HCT116 (cell line): ENCODE measurements at regions not wholly inside any gene's neighbourhood (a gene's known extent, or its start where the extent isn't known, plus 50 kb on each side); places are given as distances from the start of the nearest gene placed in this dataset.

Experiments
- ATAC-seq: fragments of 200-7000 bp; cut with Tn5 transposase; 2 replicates; pipeline ENCODE4 v1.9.1; 2020; ENCODE audit warnings: mild to moderate bottlenecking, moderate library complexity
- BruUV-seq: library from RNA; stranded (reverse); fragments of 400-500 nt; replicated peaks from 2 replicates; lab custom pipeline; 2021; lab: Mats Ljungman, UMichigan
- CTCF ChIA-PET: fragments of 300-600 bp; sonication (Branson Sonifier 250); formaldehyde crosslinking; loops from one replicate; lab custom pipeline; 2021; ENCODE audit warnings: antibody characterized with exemption; lab: Charles Lee
- POLR2A ChIA-PET: fragments of 300-600, 350-600 bp; sonication (Branson Sonifier 250); formaldehyde crosslinking; loops from one replicate; lab custom pipeline; 2021; ENCODE audit warnings: antibody characterized with exemption; lab: Charles Lee
- RAD21 ChIA-PET, 2 experiments: fragments of 300-600 bp; sonication (Branson Sonifier 250); formaldehyde crosslinking; loops; one replicate each; lab custom pipeline; 2023; ENCODE audit warnings: low total read pairs in 2 of 2; ENCODE audit not compliant: uncharacterized antibody in 2 of 2, unreplicated experiment in 2 of 2, low non-redundant PET in 1 of 2; lab: Charles Lee
- DNase-seq: peaks from one replicate; pipeline ENCODE4 v3.0.0-alpha.2; 2010; ENCODE audit warnings: low read depth, low spot score
- H2AFZ ChIP-seq: fragments of 200-600 bp; shearing (Covaris generic), sonication (generic); 2 replicates; pipeline ENCODE4 v1.6.1; 2017; ENCODE audit warnings: low read depth, mixed run types, mixed read lengths, antibody characterized with exemption, low read length; ENCODE audit not compliant: poor library complexity, severe bottlenecking
- H3K27ac ChIP-seq: 2 replicates; pipeline ENCODE4 v1.5.1; 2012; ENCODE audit warnings: low read depth, low read length
- H3K27me3 ChIP-seq: fragments of 200-600 bp; sonication (generic); 2 replicates; pipeline ENCODE4 v1.6.1; 2016; ENCODE audit warnings: mixed run types, low read length, mixed read lengths; ENCODE audit not compliant: insufficient read depth
- H3K36me3 ChIP-seq, 2 experiments: fragments of 200-500 bp in 1 of 2; fragments of 200-600 bp in 1 of 2; sonication (Bioruptor generic) in 1 of 2; sonication (generic) in 1 of 2; 2 replicates each; pipeline versions ENCODE4 v1.5.1 to v1.6.1; 2014 to 2016; ENCODE audit warnings: low read length in 2 of 2, inconsistent platforms in 1 of 2, mixed read lengths in 1 of 2, mixed run types in 1 of 2; ENCODE audit not compliant: insufficient read depth in 2 of 2, control insufficient read depth in 1 of 2
- H3K4me1 ChIP-seq, 2 experiments: fragments of 200-600 bp in 1 of 2; sonication (generic) in 1 of 2; 2 replicates each; pipeline versions ENCODE4 v1.5.1 to v1.6.1; 2012 to 2017; ENCODE audit warnings: low read length in 2 of 2, inconsistent platforms in 1 of 2, mild to moderate bottlenecking in 1 of 2, mixed read lengths in 1 of 2, mixed run types in 1 of 2, moderate library complexity in 1 of 2; ENCODE audit not compliant: insufficient read depth in 2 of 2, control insufficient read depth in 1 of 2
- H3K4me2 ChIP-seq: fragments of 200-600 bp; sonication (generic); 2 replicates; pipeline ENCODE4 v1.6.1; 2017; ENCODE audit warnings: mixed run types, low read length, mixed read lengths
- H3K4me3 ChIP-seq, 2 experiments: fragments of 200-600 bp in 1 of 2; sonication (generic) in 1 of 2; replicated peaks in 1 of 2; 2 replicates each; pipeline ENCODE4 v1.5.1; 2011 to 2016; ENCODE audit warnings: low read length in 2 of 2, control low read depth in 1 of 2, low read depth in 1 of 2, mild to moderate bottlenecking in 1 of 2, mixed read lengths in 1 of 2, mixed run types in 1 of 2
- H3K79me2 ChIP-seq: fragments of 200-600 bp; sonication (generic); 2 replicates; pipeline ENCODE4 v1.6.1; 2017; ENCODE audit warnings: mild to moderate bottlenecking, mixed run types, low read length, moderate library complexity, mixed read lengths; ENCODE audit not compliant: insufficient read depth
- H3K9ac ChIP-seq: fragments of 200-600 bp; sonication (generic); 2 replicates; pipeline ENCODE4 v1.6.1; 2016; ENCODE audit warnings: low read length, mixed read lengths
- H3K9me2 ChIP-seq: fragments of 200-600 bp; sonication (generic), shearing (Covaris generic); 2 replicates; pipeline ENCODE4 v1.6.1; 2017; ENCODE audit warnings: mixed run types, mild to moderate bottlenecking, moderate library complexity; ENCODE audit not compliant: insufficient read depth
- H3K9me3 ChIP-seq, 2 experiments: fragments of 200-500 bp in 1 of 2; fragments of 200-600 bp in 1 of 2; sonication (Bioruptor generic) in 1 of 2; sonication (generic) in 1 of 2; 2 replicates each; pipeline ENCODE4 v1.6.1; 2014 to 2017; ENCODE audit warnings: low read length in 2 of 2, mixed read lengths in 2 of 2, inconsistent platforms in 1 of 2, low read depth in 1 of 2, mild to moderate bottlenecking in 1 of 2, mixed run types in 1 of 2, moderate library complexity in 1 of 2; ENCODE audit not compliant: control insufficient read depth in 1 of 2, insufficient read depth in 1 of 2
- H4K20me1 ChIP-seq: fragments of 200-600 bp; sonication (generic), shearing (Covaris generic); 2 replicates; pipeline ENCODE4 v1.6.1; 2017; ENCODE audit warnings: mixed run types, mild to moderate bottlenecking, moderate library complexity; ENCODE audit not compliant: insufficient read depth
- CBX3 ChIP-seq: IDR thresholded peaks from 2 replicates; pipeline ENCODE4 v1.6.1; 2012; ENCODE audit warnings: low read depth
- EGR1 ChIP-seq: IDR thresholded peaks from 2 replicates; pipeline ENCODE4 v1.6.1; 2012; ENCODE audit warnings: low read depth
- EZH2 ChIP-seq: fragments of 200-600 bp; sonication (generic); IDR thresholded peaks from 2 replicates; pipeline ENCODE4 v1.6.1; 2017; ENCODE audit warnings: antibody characterized with exemption, mixed run types
- EZH2phosphoT487 ChIP-seq: fragments of 200-600 bp; IDR thresholded peaks from 2 replicates; pipeline ENCODE4 v1.6.1; 2018; ENCODE audit warnings: antibody characterized with exemption, borderline replicate concordance
- JUND ChIP-seq: IDR thresholded peaks from 2 replicates; pipeline ENCODE4 v1.6.1; 2012
- POLR2AphosphoS5 ChIP-seq: IDR thresholded peaks from 2 replicates; pipeline ENCODE4 v1.6.1; 2011; ENCODE audit warnings: mild to moderate bottlenecking, low read depth, low read length, moderate library complexity
- SP1 ChIP-seq: IDR thresholded peaks from 2 replicates; pipeline ENCODE4 v1.6.1; 2012; ENCODE audit warnings: low read depth
- SRF ChIP-seq: IDR thresholded peaks from 2 replicates; pipeline ENCODE4 v1.6.1; 2012; ENCODE audit warnings: low read depth
- YY1 ChIP-seq: IDR thresholded peaks from 2 replicates; pipeline ENCODE4 v1.6.1; 2011; ENCODE audit warnings: low read length, low read depth, moderate library complexity, mild to moderate bottlenecking; ENCODE audit not compliant: insufficient replicate concordance; ENCODE audit errors: extremely low read depth
- ZFX ChIP-seq: fragments of 450-650 bp; IDR thresholded peaks from 2 replicates; pipeline ENCODE4 v1.6.1; 2017
- ZNF274 ChIP-seq: fragments of 200-500 bp; sonication (Bioruptor generic); IDR thresholded peaks from 2 replicates; pipeline ENCODE4 v1.6.1; 2014; ENCODE audit warnings: mild to moderate bottlenecking, low read depth, low read length, inconsistent platforms
- intact Hi-C: fragments of 100-400 bp; cut with micrococcal nuclease; formaldehyde crosslinking; loops from 2 replicates; pipeline ENCODE4 v1.10.0; 2022
- TF ChIP-seq, protein P1 (sequence below): IDR thresholded peaks from 2 replicates; pipeline ENCODE4 v1.6.1; 2012
- TF ChIP-seq, protein P2 (sequence below), 3 experiments: fragments of 200-600 bp in 1 of 3; sonication (generic) in 1 of 3; IDR thresholded peaks in 2 of 3; conservative IDR thresholded peaks in 1 of 3; 2 replicates each; pipeline ENCODE4 v1.5.1; 2012 to 2017; ENCODE audit warnings: low read depth in 2 of 3, low read length in 2 of 3, antibody characterized with exemption in 1 of 3, borderline replicate concordance in 1 of 3, control low read depth in 1 of 3, mild to moderate bottlenecking in 1 of 3, mixed read lengths in 1 of 3, mixed run types in 1 of 3, moderate library complexity in 1 of 3; ENCODE audit not compliant: insufficient read depth in 1 of 3
- TF ChIP-seq, protein P3 (sequence below): IDR thresholded peaks from 2 replicates; pipeline ENCODE4 v1.6.1; 2012

DNA sequence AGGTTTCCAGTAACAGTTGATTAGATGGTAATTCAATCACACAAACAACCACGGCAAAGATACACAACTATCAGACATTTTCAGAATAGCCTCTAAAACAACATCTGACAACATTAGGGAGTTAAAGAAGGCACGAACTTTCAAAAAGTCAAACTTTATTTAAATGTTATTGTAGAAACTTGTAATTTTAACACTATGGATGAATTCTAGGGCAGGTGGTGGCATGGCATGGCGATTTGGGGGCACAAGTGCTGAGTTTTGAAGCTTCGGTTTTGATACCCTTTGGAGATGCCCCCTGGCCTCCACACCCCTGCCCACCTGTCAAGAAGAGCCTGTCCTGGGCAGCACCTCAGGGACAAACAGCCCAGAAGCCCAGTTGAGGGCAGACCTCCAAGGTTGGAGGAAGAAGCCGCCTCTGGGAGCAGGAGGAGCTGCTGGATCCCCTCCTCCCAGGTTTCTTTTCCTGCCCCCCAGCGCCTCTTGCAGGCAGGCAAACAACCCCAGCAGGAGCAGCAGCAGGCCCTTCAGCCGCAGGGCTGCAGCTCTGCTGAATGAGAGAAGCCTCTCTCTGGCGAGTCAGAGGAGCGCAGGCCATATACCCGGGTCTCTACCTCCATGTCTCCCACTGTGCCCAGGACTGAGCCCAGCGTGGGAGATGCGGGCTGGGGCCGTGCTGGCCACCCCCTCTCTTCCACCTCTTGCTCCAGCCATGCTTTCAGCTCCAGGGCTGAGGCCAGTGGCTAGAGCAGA lies 102.1 kb upstream of the IGLL5 start:
- DNase-seq (no peak), ATAC-seq (no peak)
- ChIA-PET RAD21 (no interaction called here), POLR2A (no interaction called here), CTCF (interaction anchor here (1.4 to 4.7 kb wide), 4 partner anchors 16 to 169 kb away, joined by 3 to 58 read pairs (median 25); no protein-coding TSS in a partner anchor)
- TF ChIP-seq, protein P1, sequence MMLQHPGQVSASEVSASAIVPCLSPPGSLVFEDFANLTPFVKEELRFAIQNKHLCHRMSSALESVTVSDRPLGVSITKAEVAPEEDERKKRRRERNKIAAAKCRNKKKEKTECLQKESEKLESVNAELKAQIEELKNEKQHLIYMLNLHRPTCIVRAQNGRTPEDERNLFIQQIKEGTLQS: no peak
- TF ChIP-seq, protein P2, sequence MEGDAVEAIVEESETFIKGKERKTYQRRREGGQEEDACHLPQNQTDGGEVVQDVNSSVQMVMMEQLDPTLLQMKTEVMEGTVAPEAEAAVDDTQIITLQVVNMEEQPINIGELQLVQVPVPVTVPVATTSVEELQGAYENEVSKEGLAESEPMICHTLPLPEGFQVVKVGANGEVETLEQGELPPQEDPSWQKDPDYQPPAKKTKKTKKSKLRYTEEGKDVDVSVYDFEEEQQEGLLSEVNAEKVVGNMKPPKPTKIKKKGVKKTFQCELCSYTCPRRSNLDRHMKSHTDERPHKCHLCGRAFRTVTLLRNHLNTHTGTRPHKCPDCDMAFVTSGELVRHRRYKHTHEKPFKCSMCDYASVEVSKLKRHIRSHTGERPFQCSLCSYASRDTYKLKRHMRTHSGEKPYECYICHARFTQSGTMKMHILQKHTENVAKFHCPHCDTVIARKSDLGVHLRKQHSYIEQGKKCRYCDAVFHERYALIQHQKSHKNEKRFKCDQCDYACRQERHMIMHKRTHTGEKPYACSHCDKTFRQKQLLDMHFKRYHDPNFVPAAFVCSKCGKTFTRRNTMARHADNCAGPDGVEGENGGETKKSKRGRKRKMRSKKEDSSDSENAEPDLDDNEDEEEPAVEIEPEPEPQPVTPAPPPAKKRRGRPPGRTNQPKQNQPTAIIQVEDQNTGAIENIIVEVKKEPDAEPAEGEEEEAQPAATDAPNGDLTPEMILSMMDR (IDR thresholded peaks at IDR 0.05 in 2 of 3, conservative IDR thresholded peaks at IDR 0.05 in 1 of 3; ENCODE audit: borderline replicate concordance in 1 of 3, insufficient read depth in 1 of 3, low read depth in 2 of 3, low read length in 2 of 3): no peak
- TF ChIP-seq POLR2AphosphoS5 (no peak), SP1 (no peak), SRF (no peak), JUND (no peak), ZNF274 (no peak), EZH2phosphoT487 (no peak), EGR1 (no peak), EZH2 (no peak), CBX3 (no peak), YY1 (no peak), ZFX (no peak)
- TF ChIP-seq, protein P3, sequence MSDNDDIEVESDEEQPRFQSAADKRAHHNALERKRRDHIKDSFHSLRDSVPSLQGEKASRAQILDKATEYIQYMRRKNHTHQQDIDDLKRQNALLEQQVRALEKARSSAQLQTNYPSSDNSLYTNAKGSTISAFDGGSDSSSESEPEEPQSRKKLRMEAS: no peak
- BruUV-seq: no TSS peak
- Histone ChIP-seq H3K27me3 (peaks cover 5% of the 10 kb centered on the region; the same call in 1 of the 2 replicates), H3K9ac (no peak overlapping the region), H3K9me2 (no peaks in the 10 kb centered on the region), H3K9me3 (no peaks in the 10 kb centered on the region), H3K4me1 (no peaks in the 10 kb centered on the region), H3K4me2 (no peak overlapping the region), H3K27ac (no peak overlapping the region), H3K4me3 (no peak overlapping the region), H3K36me3 (no peaks in the 10 kb centered on the region), H4K20me1 (no peaks in the 10 kb centered on the region), H3K79me2 (no peaks in the 10 kb centered on the region), H2AFZ (no peak overlapping the region)
- intact Hi-C loops: loop anchor here (10.0 kb wide), 1 partner anchor 169 kb away; no protein-coding TSS in a partner anchor
